ENCODE measurements at regions not wholly inside any gene's neighbourhood (a gene's known extent, or its start where the extent isn't known, plus 50 kb on each side); places are given as distances from the start of the nearest gene placed in this dataset.

DNA sequence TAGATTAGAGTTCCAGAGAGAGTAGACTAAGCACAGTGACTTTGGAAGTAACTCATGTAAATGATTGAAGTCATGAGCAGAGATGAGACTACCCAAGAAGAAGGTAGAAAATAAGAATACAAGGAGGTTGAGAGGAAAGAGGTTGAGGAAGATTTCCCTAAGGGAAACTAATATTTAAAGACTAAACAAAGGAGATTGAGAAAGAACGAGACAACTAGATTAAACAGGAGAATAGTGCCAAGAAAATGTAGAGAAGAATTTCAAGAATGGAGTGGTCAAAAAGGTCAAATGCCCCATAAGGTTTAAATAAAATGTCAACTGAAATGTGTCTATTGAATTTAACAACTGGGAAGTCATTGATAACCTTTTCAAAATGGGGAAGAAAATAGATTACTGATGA, 59.0 kb downstream of the RPS29 start:
- Histone ChIP-seq H3K4me1 (no peaks in the 10 kb centered on the region), H3K27me3 (no peaks in the 10 kb centered on the region), H3K27ac (no peak overlapping the region), H3K4me3 (no peak overlapping the region), H3K9me3 (replicated peaks) (no peaks in the 10 kb centered on the region), H3K36me3 (no peaks in the 10 kb centered on the region)
- no peak for DNase-seq

DNA sequence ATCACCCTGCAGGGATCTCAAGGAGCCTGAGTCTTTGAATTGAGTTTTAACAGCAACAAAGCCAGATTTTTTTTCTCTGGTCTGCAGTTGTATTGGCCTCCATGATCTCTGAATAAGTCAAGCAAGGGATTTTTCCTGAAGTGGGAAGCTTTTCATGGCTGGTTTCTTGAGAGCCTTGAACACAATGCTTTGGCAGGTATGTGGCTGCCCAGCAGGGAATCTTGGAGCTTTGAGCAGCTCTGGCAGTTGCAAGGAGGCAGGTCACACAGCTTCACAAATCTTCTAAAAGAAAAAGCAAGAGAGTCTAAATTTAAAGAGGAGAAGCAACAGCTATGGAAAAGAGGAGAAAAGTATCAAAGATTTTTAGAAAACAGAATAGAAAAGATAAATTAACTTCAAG, 60.1 kb downstream of the RPS29 start:
- Histone ChIP-seq H3K9me3 (replicated peaks) (no peaks in the 10 kb centered on the region), H3K27me3 (no peaks in the 10 kb centered on the region), H3K27ac (no peak overlapping the region), H3K4me3 (no peak overlapping the region), H3K4me1 (no peaks in the 10 kb centered on the region), H3K36me3 (no peaks in the 10 kb centered on the region)
- DNase-seq: no peak

DNA sequence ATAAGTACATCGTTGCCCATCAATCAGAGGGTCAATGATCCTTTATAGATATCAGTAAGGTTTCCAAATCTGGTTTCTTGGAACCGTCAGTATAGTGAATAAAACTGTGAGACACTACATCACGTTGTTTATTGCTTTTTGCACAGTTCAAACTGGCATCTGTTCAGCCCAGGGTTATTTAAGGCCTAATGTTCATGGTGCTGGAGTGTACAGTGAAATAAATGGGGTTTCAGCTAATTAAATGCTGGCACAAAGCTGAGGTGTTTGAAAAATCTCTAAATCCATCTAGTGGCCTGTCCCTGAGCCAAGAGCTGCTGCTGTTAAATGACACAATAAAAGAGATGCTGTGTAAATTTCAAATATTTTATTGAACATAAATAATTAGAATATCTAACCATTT, 69.9 kb downstream of the RPS29 start:
- Histone ChIP-seq H3K36me3 (no peaks in the 10 kb centered on the region), H3K4me3 (no peak overlapping the region), H3K4me1 (peaks cover 3% of the 10 kb centered on the region; the same call in 1 of the 2 replicates), H3K27me3 (no peaks in the 10 kb centered on the region), H3K9me3 (replicated peaks) (no peaks in the 10 kb centered on the region), H3K27ac (no peak overlapping the region)
- DNase-seq: no peak

DNA sequence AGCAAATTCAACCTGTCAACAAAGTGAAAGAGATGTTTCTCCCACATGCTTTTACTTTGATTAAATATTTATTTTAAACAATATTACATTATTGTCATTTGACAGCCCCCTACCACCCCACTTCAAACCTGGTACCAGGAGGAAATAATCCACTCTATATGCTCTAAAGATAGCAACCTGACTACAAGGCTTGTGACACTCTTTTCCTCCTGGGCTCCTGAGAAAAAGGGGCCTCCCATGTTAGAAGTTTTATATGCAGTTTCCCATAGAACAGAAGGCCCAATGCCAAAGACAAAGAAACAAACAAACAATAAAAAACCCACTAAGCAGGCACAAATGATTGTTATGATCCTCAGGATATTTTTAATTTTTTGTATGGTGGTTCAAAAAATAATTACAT, 73.6 kb downstream of the RPS29 start:
- Histone ChIP-seq H3K4me3 (no peak overlapping the region), H3K27me3 (no peaks in the 10 kb centered on the region), H3K27ac (no peak overlapping the region), H3K9me3 (replicated peaks) (no peaks in the 10 kb centered on the region), H3K4me1 (peaks cover 3% of the 10 kb centered on the region; the same call in 1 of the 2 replicates), H3K36me3 (no peaks in the 10 kb centered on the region)
- no peak for DNase-seq

DNA sequence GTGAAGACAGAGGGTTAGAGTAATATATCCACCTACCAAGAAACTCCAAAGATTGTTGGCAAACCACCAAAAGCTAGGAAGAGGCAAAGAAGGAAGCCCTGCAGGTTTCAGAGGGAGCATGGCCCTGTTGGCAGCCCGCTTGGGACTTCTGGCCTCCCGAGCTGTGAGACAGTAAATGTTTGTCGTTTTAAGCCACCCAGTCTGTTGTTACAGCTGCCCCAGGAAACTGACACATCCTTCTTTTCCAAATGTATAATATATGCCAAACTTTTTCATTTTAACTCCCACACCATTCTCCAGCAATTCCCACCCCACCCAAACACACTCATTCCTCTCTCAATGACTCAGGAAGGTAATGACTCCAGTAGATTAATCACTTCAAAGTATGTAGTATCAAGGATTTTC, 74.0 kb downstream of the RPS29 start:
- no peaks in the 10 kb centered on the region for H3K36me3 ChIP-seq
- H3K4me1 ChIP-seq: peaks cover 3% of the 10 kb centered on the region; the same call in 1 of the 2 replicates
- H3K9me3 ChIP-seq (replicated peaks): no peaks in the 10 kb centered on the region
- no peaks in the 10 kb centered on the region for H3K27me3 ChIP-seq
- H3K4me3 ChIP-seq: no peak overlapping the region
- no peak overlapping the region for H3K27ac ChIP-seq
- peak; percentile 30 to 58 for DNase-seq

DNA sequence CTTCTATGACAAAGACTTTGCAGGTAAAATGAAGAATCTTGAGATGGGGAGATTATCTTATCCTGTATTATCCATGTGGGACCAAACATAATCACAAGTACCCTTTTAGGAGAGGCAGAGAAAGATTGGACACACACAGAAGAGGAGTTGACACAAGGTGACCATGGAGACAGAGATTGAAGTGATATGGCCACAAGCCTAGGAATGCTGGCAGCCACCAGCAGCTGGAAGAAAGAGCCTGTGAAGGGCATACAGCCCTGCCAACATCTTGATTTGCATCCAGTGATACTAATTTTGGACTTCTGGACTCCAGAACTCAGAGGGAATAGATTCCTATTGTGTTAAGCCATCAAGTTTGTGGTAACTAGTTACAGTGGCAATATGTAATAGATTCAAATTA, 78.1 kb downstream of the RPS29 start:
- no peaks in the 10 kb centered on the region for H3K27me3 ChIP-seq
- no peak overlapping the region for H3K4me3 ChIP-seq
- H3K36me3 ChIP-seq: no peaks in the 10 kb centered on the region
- no peak for DNase-seq
- no peak overlapping the region for H3K27ac ChIP-seq
- peaks cover 3% of the 10 kb centered on the region; the same call in 1 of the 2 replicates for H3K4me1 ChIP-seq
- no peaks in the 10 kb centered on the region for H3K9me3 ChIP-seq (replicated peaks)

DNA sequence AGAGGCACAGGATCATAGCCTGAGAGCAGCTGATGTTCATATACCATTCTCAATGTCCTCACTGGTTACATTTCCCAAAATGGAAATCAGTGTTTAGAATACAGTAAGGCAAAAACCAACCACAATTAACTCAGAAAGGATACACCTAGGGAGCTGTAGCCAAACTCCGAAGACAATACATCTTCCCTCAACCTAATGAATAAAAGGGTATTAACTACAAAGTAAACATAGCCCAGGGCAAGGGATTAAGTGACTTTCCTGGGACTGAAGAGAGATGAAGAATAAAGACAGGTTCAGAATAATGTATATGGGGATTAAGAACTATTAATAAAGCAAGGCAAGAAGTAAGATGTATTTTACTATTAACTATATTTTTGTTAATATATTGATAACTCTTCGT, 79.5 kb downstream of the RPS29 start:
- Histone ChIP-seq H3K27ac (no peak overlapping the region), H3K36me3 (no peaks in the 10 kb centered on the region), H3K9me3 (replicated peaks) (no peaks in the 10 kb centered on the region), H3K4me3 (no peak overlapping the region), H3K4me1 (no peaks in the 10 kb centered on the region; the same call in 1 of the 2 replicates), H3K27me3 (no peaks in the 10 kb centered on the region)
- DNase-seq: no peak

DNA sequence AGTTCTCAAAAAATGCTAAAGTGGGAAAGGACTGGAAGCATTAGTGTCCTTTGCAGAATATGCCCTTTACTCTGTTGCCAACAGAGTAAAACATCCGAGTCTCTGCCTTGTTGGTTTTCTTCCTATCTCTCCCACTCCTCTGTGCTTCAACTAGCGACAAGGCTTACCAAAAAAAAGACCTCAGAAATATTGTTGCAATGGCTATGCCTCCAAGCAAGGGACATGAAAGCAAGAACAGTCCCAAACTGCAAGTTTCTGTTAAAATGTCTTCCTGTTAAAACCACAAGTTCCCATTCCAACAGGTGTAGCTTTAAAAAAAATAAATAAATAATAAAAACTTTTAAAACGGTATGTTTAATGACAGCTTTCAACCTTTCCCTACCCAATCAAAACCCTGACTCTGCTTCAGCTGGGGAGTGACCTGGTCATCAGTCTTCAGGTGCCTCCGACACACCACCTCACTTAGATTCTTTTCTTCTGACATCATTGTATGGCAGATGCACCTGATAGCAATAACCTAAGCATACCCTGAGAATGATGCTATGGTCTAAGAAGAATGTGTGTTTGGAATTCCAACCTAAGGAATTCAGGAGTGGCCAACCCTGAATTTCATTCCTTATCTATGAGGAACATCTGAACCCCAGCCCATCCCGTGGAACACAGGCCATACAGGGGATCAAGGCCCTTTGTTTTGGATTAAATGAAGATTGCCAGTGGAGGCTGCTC, 81.0 kb downstream of the RPS29 start:
- no peaks in the 10 kb centered on the region; the same call in 1 of the 2 replicates for H3K4me1 ChIP-seq
- no peak overlapping the region for H3K27ac ChIP-seq
- DNase-seq: peak in 1 of 2 experiments; percentile 17
- H3K27me3 ChIP-seq: no peaks in the 10 kb centered on the region
- H3K9me3 ChIP-seq (replicated peaks): no peaks in the 10 kb centered on the region
- H3K36me3 ChIP-seq: no peaks in the 10 kb centered on the region
- H3K4me3 ChIP-seq: no peak overlapping the region

DNA sequence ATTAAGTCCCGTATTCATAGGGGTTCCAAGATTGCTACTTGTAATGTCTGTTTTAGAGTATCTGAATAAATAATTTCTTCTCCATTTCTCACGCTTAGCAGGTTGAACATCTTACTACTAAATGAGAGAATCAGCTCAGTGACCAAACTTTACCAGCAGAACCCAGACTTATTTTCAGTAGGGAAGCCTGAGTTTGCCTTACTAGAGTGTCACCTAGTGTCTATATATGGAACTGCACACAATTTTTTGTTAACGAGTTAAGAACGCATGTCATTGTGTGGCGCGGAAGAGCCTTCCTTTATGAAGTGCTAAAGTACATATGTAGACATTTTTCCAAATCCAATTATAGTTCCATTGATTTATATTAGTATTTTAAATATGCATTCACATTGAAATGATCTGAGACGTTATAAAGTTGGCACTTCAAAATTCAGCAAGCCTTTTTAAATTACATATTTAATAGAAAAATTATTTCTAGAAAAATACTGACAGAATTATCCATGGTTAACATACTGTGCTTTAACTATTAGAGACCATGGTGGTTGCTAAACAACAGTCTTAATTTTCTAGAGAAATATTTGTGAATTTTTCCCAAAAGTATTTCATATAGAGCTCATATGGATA, 88.3 kb downstream of the RPS29 start:
- DNase-seq: peak; percentile 7 to 73
- Histone ChIP-seq H3K27ac (no peak overlapping the region), H3K4me1 (no peaks in the 10 kb centered on the region), H3K9me3 (replicated peaks) (no peaks in the 10 kb centered on the region), H3K27me3 (peaks cover 4% of the 10 kb centered on the region; the same call in 1 of the 2 replicates), H3K4me3 (no peak overlapping the region), H3K36me3 (no peaks in the 10 kb centered on the region)

DNA sequence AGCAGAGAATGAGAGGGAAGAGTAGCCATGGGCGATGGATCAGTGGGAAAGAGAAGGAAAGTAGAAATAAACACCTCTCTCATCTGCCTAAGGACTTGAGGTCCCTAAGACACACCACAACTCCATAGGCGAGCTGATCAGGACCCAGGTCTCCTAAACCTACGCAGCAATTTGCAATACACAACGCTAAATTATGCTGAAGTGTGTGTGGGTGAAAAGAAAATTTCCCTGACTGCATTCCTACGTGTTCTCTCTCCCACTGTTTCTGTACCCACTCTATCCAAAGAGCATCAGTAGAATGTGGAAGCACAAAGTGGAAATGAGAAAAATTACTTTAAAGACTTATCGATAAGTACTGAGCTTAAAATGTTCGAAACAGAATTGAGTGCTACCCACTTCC, 88.9 kb downstream of the RPS29 start:
- Histone ChIP-seq H3K4me1 (no peaks in the 10 kb centered on the region), H3K27me3 (peaks cover 4% of the 10 kb centered on the region; the same call in 1 of the 2 replicates), H3K4me3 (no peak overlapping the region), H3K9me3 (replicated peaks) (no peaks in the 10 kb centered on the region), H3K27ac (no peak overlapping the region), H3K36me3 (no peaks in the 10 kb centered on the region)
- no peak for DNase-seq

DNA sequence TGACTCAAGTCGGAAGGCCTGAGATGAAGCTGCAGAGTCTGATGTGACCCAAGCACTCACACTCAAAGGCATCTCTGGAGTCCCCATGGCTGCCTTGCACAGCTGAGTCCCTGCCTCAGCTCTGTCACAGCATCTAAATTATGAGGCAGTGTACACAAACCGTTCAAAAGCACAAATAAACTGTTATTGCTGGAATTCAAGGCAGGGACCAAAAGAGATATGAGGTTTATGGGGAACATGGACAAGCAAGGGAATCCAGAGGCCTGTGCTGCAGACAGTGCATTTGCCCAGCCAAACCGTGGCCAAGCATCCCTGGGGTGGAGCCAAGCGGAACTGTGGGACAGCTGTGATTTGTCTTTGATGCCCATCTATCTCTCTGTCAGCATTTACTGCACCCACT, 91.3 kb downstream of the RPS29 start:
- DNase-seq: peak in 1 of 2 experiments; percentile 11

DNA sequence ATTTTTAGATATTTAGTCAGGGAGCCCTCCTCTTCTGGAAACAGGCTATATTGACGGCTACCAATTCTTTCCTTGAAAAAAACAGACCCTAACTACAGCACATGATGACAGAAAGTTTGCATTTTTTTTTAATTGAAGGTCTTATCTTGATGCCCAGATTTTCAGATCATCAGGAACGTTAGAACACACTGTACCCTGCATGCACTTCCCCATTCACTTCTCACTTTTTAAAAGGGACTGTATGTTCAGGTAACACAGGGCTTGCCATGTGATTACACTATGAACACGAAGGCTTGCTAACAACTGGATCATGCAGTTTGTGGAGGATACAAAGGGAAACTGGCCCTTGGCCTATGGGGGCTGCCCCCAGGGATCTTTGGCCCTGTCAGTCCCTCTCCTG, 92.6 kb downstream of the RPS29 start:
- H3K36me3 ChIP-seq: no peaks in the 10 kb centered on the region
- no peak overlapping the region for H3K4me3 ChIP-seq
- no peak overlapping the region for H3K27ac ChIP-seq
- no peak for DNase-seq
- no peaks in the 10 kb centered on the region for H3K4me1 ChIP-seq
- no peaks in the 10 kb centered on the region for H3K9me3 ChIP-seq (replicated peaks)
- peaks cover 4% of the 10 kb centered on the region; the same call in 1 of the 2 replicates for H3K27me3 ChIP-seq

More for the DNA sequence above, 91.3 kb downstream of the RPS29 start:
- Histone ChIP-seq H3K9me3 (replicated peaks) (no peaks in the 10 kb centered on the region), H3K4me1 (no peaks in the 10 kb centered on the region), H3K4me3 (no peak overlapping the region), H3K27me3 (peaks cover 4% of the 10 kb centered on the region; the same call in 1 of the 2 replicates), H3K27ac (no peak overlapping the region), H3K36me3 (no peaks in the 10 kb centered on the region)

DNA sequence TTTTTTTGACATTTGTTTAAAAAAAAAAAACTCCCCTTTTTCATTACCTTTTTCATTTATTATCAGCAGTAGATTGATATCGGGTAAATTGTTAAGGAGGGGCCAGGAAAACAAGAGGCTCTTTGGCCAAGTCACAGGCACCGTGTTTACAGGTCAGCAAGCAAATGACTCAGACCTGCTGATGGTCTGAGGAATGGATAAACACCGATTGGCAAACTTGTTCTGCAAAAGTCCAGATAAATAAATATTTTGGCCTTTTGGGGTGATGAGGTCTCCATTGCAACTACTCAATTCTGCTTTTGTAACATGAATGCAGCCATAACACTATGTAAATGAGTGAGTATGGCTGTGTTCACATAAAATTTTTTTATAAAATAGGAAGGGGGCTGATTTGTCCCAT, 94.0 kb downstream of the RPS29 start:
- DNase-seq: no peak

DNA sequence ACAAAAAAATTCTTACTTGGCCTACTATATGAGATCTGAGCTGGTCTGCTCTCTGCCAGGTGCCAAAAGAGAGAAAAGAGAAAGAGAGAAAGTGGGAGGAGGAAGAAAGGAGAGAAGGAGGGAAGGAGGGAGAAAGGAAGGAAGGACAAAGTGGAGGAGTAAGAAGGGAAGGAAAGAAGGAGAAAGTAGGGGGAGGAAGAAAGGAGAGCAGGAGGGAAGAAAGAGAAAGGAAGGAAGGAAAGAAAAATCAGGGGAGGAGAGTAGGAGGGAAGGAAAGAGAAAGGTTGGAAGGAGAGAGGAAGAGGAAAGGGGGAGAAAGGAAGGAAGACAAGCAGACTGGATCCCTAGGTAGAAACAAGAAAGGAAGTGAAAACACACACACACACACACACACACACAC, 96.8 kb downstream of the RPS29 start:
- H3K27ac ChIP-seq: no peak overlapping the region
- no peaks in the 10 kb centered on the region for H3K36me3 ChIP-seq
- H3K9me3 ChIP-seq (replicated peaks): no peaks in the 10 kb centered on the region
- H3K4me1 ChIP-seq: no peaks in the 10 kb centered on the region
- no peaks in the 10 kb centered on the region for H3K27me3 ChIP-seq
- no peak overlapping the region for H3K4me3 ChIP-seq
- no peak for DNase-seq

More for the DNA sequence above, 94.0 kb downstream of the RPS29 start:
- Histone ChIP-seq H3K36me3 (no peaks in the 10 kb centered on the region), H3K9me3 (replicated peaks) (no peaks in the 10 kb centered on the region), H3K27me3 (no peaks in the 10 kb centered on the region), H3K27ac (no peak overlapping the region), H3K4me1 (no peaks in the 10 kb centered on the region), H3K4me3 (no peak overlapping the region)

DNA sequence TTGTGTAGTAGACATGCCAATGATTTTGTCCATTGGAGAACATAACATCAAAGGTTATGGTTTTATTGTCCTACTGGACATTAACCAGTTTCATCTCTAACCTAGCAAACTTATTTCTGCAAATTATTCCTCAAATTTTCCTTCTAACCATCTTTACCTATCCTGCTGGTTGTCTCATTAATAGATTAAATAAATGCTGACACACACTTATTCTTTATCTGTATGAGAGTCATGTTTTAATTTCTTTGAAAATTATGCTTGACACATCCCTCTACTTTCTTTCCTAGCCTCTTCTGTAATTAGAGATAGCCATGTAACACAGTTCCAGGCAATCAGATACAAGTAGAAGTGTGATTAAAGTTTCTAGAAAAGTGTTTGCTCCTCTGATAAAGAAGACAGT, 98.9 kb downstream of the RPS29 start:
- no peaks in the 10 kb centered on the region for H3K27me3 ChIP-seq
- H3K4me1 ChIP-seq: no peaks in the 10 kb centered on the region
- no peaks in the 10 kb centered on the region for H3K9me3 ChIP-seq (replicated peaks)
- no peak for DNase-seq
- H3K4me3 ChIP-seq: no peak overlapping the region
- no peak overlapping the region for H3K27ac ChIP-seq
- H3K36me3 ChIP-seq: no peaks in the 10 kb centered on the region

DNA sequence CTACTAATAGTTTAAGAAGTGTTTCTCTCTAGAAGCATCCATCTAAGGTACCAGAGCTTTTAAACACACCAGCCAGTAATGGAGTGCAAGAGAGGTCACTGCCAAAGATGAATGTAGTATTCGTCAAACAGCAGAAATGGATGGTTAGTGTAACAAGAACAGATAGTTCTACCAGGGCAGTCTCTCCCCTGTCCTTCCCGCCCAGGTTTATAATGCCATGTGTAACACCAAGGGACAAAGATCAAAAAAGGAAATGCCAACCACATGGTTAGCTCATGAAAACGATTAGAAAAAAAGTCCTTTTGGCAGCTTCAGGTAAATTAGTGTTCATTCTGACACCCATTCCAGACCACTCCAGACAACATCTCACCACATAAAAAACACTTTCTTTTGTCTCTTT, 100.9 kb downstream of the RPS29 start:
- no peaks in the 10 kb centered on the region for H3K4me1 ChIP-seq
- H3K27ac ChIP-seq: no peak overlapping the region
- no peaks in the 10 kb centered on the region for H3K36me3 ChIP-seq
- no peak overlapping the region for H3K4me3 ChIP-seq
- H3K27me3 ChIP-seq: no peaks in the 10 kb centered on the region
- H3K9me3 ChIP-seq (replicated peaks): no peaks in the 10 kb centered on the region
- no peak for DNase-seq
